ENCODE measurements at regions not wholly inside any gene's neighbourhood (a gene's known extent, or its start where the extent isn't known, plus 50 kb on each side); places are given as distances from the start of the nearest gene placed in this dataset.

- peaks cover 3% of the 10 kb centered on the region for H3K9me3 Mint-ChIP-seq
- no peaks in the 10 kb centered on the region for H3K36me3 Mint-ChIP-seq
These were observed 252.2 kb upstream of the PLPP4 start for GRCh38 chr10:120204877-120205276.

More at GRCh38 chr10:120204877-120205276, 252.2 kb upstream of the PLPP4 start:
- Mint-ChIP-seq H3K27ac (no peak overlapping the region), H3K4me1 (no peaks in the 10 kb centered on the region), H3K4me3 (no peak overlapping the region), H3K27me3 (ENCODE audit: low read depth) (no peaks in the 10 kb centered on the region)
- ChIA-PET POLR2A (no interaction called here), CTCF (no interaction called here)
- DNase-seq (ENCODE audit: low spot score) = no peak
- ATAC-seq = no peak
- TF ChIP-seq MXD4 (CRISPR knock-in tag; IDR thresholded peaks at IDR 0.05; ENCODE audit: borderline replicate concordance) (no peak), GRHL2 (CRISPR knock-in tag; IDR thresholded peaks at IDR 0.05; ENCODE audit: insufficient replicate concordance, severe bottlenecking) (no peak), ATF1 (CRISPR knock-in tag; IDR thresholded peaks at IDR 0.05) (no peak), CDX4 (CRISPR knock-in tag; IDR thresholded peaks at IDR 0.05; ENCODE audit: borderline replicate concordance) (no peak), ERG (CRISPR knock-in tag; IDR thresholded peaks at IDR 0.05) (no peak), JAZF1 (CRISPR knock-in tag; IDR thresholded peaks at IDR 0.05) (no peak), TEAD1 (CRISPR knock-in tag; IDR thresholded peaks at IDR 0.05) (no peak), TEAD4 (CRISPR knock-in tag; IDR thresholded peaks at IDR 0.05) (no peak), ESRRA (CRISPR knock-in tag; IDR thresholded peaks at IDR 0.05; ENCODE audit: borderline replicate concordance) (no peak), PRDM15 (CRISPR knock-in tag; IDR thresholded peaks at IDR 0.05) (no peak), NR1H2 (CRISPR knock-in tag; IDR thresholded peaks at IDR 0.05) (no peak), AFF4 (CRISPR knock-in tag; IDR thresholded peaks at IDR 0.05; ENCODE audit: borderline replicate concordance) (no peak), TP53 (CRISPR knock-in tag; IDR thresholded peaks at IDR 0.05) (no peak), GABPB1 (CRISPR knock-in tag; IDR thresholded peaks at IDR 0.05) (no peak), ZNF263 (CRISPR knock-in tag; IDR thresholded peaks at IDR 0.05; ENCODE audit: low read depth) (no peak), ELF4 (CRISPR knock-in tag; IDR thresholded peaks at IDR 0.05; ENCODE audit: low read depth) (no peak), SMAD3 (CRISPR knock-in tag; IDR thresholded peaks at IDR 0.05; ENCODE audit: borderline replicate concordance) (no peak), E2F1 (CRISPR knock-in tag; IDR thresholded peaks at IDR 0.05) (no peak), JUN (CRISPR knock-in tag; IDR thresholded peaks at IDR 0.05) (no peak)
